ENCODE measurements at regions not wholly inside any gene's neighbourhood (a gene's known extent, or its start where the extent isn't known, plus 50 kb on each side); places are given as distances from the start of the nearest gene placed in this dataset.

GRCh38 chr4:37058826-37059225 lies 185.7 kb upstream of the NWD2 start:
- BruUV-seq (replicated peaks): no TSS peak
- ChIA-PET POLR2A (ENCODE audit: unreplicated experiment) (no interaction called here), CTCF (no interaction called here)
- H3K4me2 ChIP-seq: no peak overlapping the region
- TF ChIP-seq CTCF (conservative IDR thresholded peaks at IDR 0.05) (no peak), EZH2 (IDR thresholded peaks at IDR 0.05; ENCODE audit: low read depth) (no peak)
- no peak overlapping the region for H3K4me3 ChIP-seq
- H3K36me3 ChIP-seq (ENCODE audit: low read depth): no peaks in the 10 kb centered on the region
- H3K27me3 ChIP-seq (ENCODE audit: insufficient read depth, low read depth): no peaks in the 10 kb centered on the region
- H3F3A ChIP-seq (ENCODE audit: insufficient read depth, low read depth): no peaks in the 10 kb centered on the region
- H3K4me1 ChIP-seq (replicated peaks; ENCODE audit: insufficient read depth): no peaks in the 10 kb centered on the region
- H3K9me2 ChIP-seq (ENCODE audit: insufficient read depth): no peaks in the 10 kb centered on the region
- intact Hi-C loops (cut with micrococcal nuclease; ENCODE audit: unreplicated experiment): no loop called here
- DNase-seq: no peak
- no peak overlapping the region for H2AFZ ChIP-seq
- H3K9me3 ChIP-seq (ENCODE audit: insufficient read depth, low read depth): no peaks in the 10 kb centered on the region; the same call in 1 of the 2 replicates
- no peaks in the 10 kb centered on the region for H3K79me2 ChIP-seq (ENCODE audit: low read depth)
- H4K20me1 ChIP-seq (ENCODE audit: insufficient read depth): no peaks in the 10 kb centered on the region
- no peak overlapping the region for H3K27ac ChIP-seq

- H3K27ac ChIP-seq: no peak overlapping the region
- H3K79me2 ChIP-seq (ENCODE audit: low read depth): no peaks in the 10 kb centered on the region
- POLR2A ChIA-PET (ENCODE audit: unreplicated experiment): no interaction called here
- H3K36me3 ChIP-seq (ENCODE audit: low read depth): no peaks in the 10 kb centered on the region
- no peak overlapping the region for H2AFZ ChIP-seq
- no peaks in the 10 kb centered on the region for H4K20me1 ChIP-seq (ENCODE audit: insufficient read depth)
- BruUV-seq (replicated peaks): no TSS peak
- H3K4me2 ChIP-seq: no peak overlapping the region
- DNase-seq: no peak
- H3K27me3 ChIP-seq (ENCODE audit: insufficient read depth, low read depth): no peaks in the 10 kb centered on the region
- no peaks in the 10 kb centered on the region for H3F3A ChIP-seq (ENCODE audit: insufficient read depth, low read depth)
- H3K4me1 ChIP-seq (replicated peaks; ENCODE audit: insufficient read depth): no peaks in the 10 kb centered on the region
- no peaks in the 10 kb centered on the region; the same call in 1 of the 2 replicates for H3K9me3 ChIP-seq (ENCODE audit: insufficient read depth, low read depth)
- TF ChIP-seq CTCF (conservative IDR thresholded peaks at IDR 0.05) (no peak), EZH2 (IDR thresholded peaks at IDR 0.05; ENCODE audit: low read depth) (no peak)
- no peaks in the 10 kb centered on the region for H3K9me2 ChIP-seq (ENCODE audit: insufficient read depth)
- CTCF ChIA-PET: no interaction called here
- H3K4me3 ChIP-seq: no peak overlapping the region
- intact Hi-C loops (cut with micrococcal nuclease; ENCODE audit: unreplicated experiment): no loop called here
Observed at GRCh38 chr4:37066159-37066558, 178.4 kb upstream of the NWD2 start.

- ChIA-PET POLR2A (ENCODE audit: unreplicated experiment) (no interaction called here), CTCF (no interaction called here)
- no peaks in the 10 kb centered on the region for H3F3A ChIP-seq (ENCODE audit: insufficient read depth, low read depth)
- H3K9me3 ChIP-seq (ENCODE audit: insufficient read depth, low read depth): no peaks in the 10 kb centered on the region
- no peak overlapping the region for H3K4me3 ChIP-seq
- no peak overlapping the region for H3K27ac ChIP-seq
- no peak for DNase-seq
- H2AFZ ChIP-seq: no peak overlapping the region
- H4K20me1 ChIP-seq (ENCODE audit: insufficient read depth): no peaks in the 10 kb centered on the region
- no peaks in the 10 kb centered on the region for H3K79me2 ChIP-seq (ENCODE audit: low read depth)
- no peaks in the 10 kb centered on the region for H3K4me1 ChIP-seq (replicated peaks; ENCODE audit: insufficient read depth)
- no peaks in the 10 kb centered on the region for H3K27me3 ChIP-seq (ENCODE audit: insufficient read depth, low read depth)
- intact Hi-C loops (cut with micrococcal nuclease; ENCODE audit: unreplicated experiment): no loop called here
- H3K36me3 ChIP-seq (ENCODE audit: low read depth): no peaks in the 10 kb centered on the region
- TF ChIP-seq EZH2 (IDR thresholded peaks at IDR 0.05; ENCODE audit: low read depth) (no peak), CTCF (conservative IDR thresholded peaks at IDR 0.05) (no peak)
- no peaks in the 10 kb centered on the region for H3K9me2 ChIP-seq (ENCODE audit: insufficient read depth)
- no TSS peak for BruUV-seq (replicated peaks)
- no peak overlapping the region for H3K4me2 ChIP-seq
Observed at GRCh38 chr4:37068580-37068979, 176.0 kb upstream of the NWD2 start.

Measured in PC-9 (cell line).